K562 (cell line): ENCODE measurements at regions not wholly inside any gene's neighbourhood (a gene's known extent, or its start where the extent isn't known, plus 50 kb on each side); places are given as distances from the start of the nearest gene placed in this dataset.

ENCODE experiments used
- ATAC-seq: fragments of 200-7000 bp; cut with Tn5 transposase; 3 replicates; pipeline ENCODE4 v1.9.1; 2020; ENCODE audit warnings: moderate library complexity
- BruUV-seq: library from RNA; stranded (reverse); fragments of 400-500 nt; replicated peaks from 2 replicates; lab custom pipeline; 2021; lab: Mats Ljungman, UMichigan
- CTCF ChIA-PET: fragments of 300-600 bp; formaldehyde crosslinking; extraction: SDS; loops from one replicate; lab custom pipeline; 2021; ENCODE audit warnings: low intra/inter-chr PET ratio; lab: Yijun Ruan, JAX
- POLR2A ChIA-PET: fragments of 300-600, 350-650 bp; sonication (Branson Sonifier 250); formaldehyde crosslinking; extraction: SDS; loops from one replicate; lab custom pipeline; 2021; ENCODE audit warnings: antibody characterized with exemption, inconsistent platforms; lab: Yijun Ruan, JAX
- DNase-seq, 4 experiments: peaks; one replicate each; pipeline versions ENCODE4 v3.0.0 to v3.0.0-alpha.2; 2011 to 2018; ENCODE audit warnings: low spot score in 3 of 4, mixed read lengths in 3 of 4; ENCODE audit errors: extremely low read depth in 1 of 4
- FAIRE-seq: peaks from 2 replicates; lab custom pipeline; 2011; peaks lifted over from hg19 to GRCh38; lab: Jason Lieb, UNC
- H2AFZ ChIP-seq: 2 replicates; pipeline ENCODE4 v1.6.0; 2011; ENCODE audit warnings: low read depth, low read length, control low read depth, inconsistent platforms
- H3K27ac ChIP-seq: fragments of 200-600 bp; 3 replicates; pipeline ENCODE4 v1.8.0; 2011; ENCODE audit warnings: low read depth, mild to moderate bottlenecking, control low read depth, inconsistent platforms, low read length, moderate library complexity, mixed read lengths; ENCODE audit errors: extremely low read depth
- H3K27me3 ChIP-seq, 2 experiments: fragments of 300-600 bp in 1 of 2; 2 replicates in 1 of 2; 3 replicates in 1 of 2; pipeline versions ENCODE4 v1.6.0 to v1.8.0; 2011; ENCODE audit warnings: inconsistent platforms in 2 of 2, low read length in 2 of 2, mild to moderate bottlenecking in 1 of 2, mixed read lengths in 1 of 2, moderate library complexity in 1 of 2; ENCODE audit not compliant: control insufficient read depth in 2 of 2, insufficient read depth in 2 of 2
- H3K36me3 ChIP-seq: fragments of 300-600 bp; 3 replicates; pipeline ENCODE4 v1.8.0; 2011; ENCODE audit warnings: mild to moderate bottlenecking, low read length, inconsistent platforms; ENCODE audit not compliant: control insufficient read depth, insufficient read depth
- H3K4me1 ChIP-seq, 2 experiments: fragments of 200-600 bp in 1 of 2; replicated peaks in 1 of 2; 2 replicates in 1 of 2; 3 replicates in 1 of 2; pipeline versions ENCODE4 v1.5.1 to v1.8.0; 2011; ENCODE audit warnings: inconsistent platforms in 2 of 2, low read length in 2 of 2, mild to moderate bottlenecking in 1 of 2, mixed read lengths in 1 of 2, moderate library complexity in 1 of 2; ENCODE audit not compliant: control insufficient read depth in 2 of 2, insufficient read depth in 2 of 2
- H3K4me2 ChIP-seq: 2 replicates; pipeline ENCODE4 v1.6.1; 2011; ENCODE audit warnings: low read length, control low read depth, inconsistent platforms, mixed read lengths; ENCODE audit not compliant: insufficient read depth
- H3K4me3 ChIP-seq: fragments of 200-600 bp; sonication (generic), shearing (Covaris generic); 2 replicates; pipeline ENCODE4 v1.5.1; 2016; ENCODE audit warnings: control low read depth, inconsistent platforms
- H3K79me2 ChIP-seq: fragments of 200-600 bp; 3 replicates; pipeline ENCODE4 v1.8.0; 2011; ENCODE audit warnings: low read length, inconsistent platforms; ENCODE audit not compliant: control insufficient read depth, insufficient read depth
- H3K9ac ChIP-seq, 2 experiments: 2 replicates each; pipeline versions ENCODE4 v1.6.0 to v1.6.1; 2011; ENCODE audit warnings: low read depth in 2 of 2, low read length in 2 of 2, control low read depth in 1 of 2, inconsistent platforms in 1 of 2, mild to moderate bottlenecking in 1 of 2, mixed read lengths in 1 of 2; ENCODE audit not compliant: insufficient read depth in 1 of 2
- H3K9me1 ChIP-seq: one replicate; pipeline ENCODE4 v1.6.0; 2011; ENCODE audit warnings: inconsistent platforms, mild to moderate bottlenecking, low read length, moderate library complexity; ENCODE audit not compliant: control insufficient read depth, insufficient read depth
- H3K9me3 ChIP-seq: replicated peaks from 2 replicates; pipeline ENCODE4 v1.5.1; 2011; ENCODE audit warnings: low read depth, low read length, inconsistent platforms; ENCODE audit not compliant: control insufficient read depth, insufficient read depth
- H4K20me1 ChIP-seq: replicated peaks from 2 replicates; pipeline ENCODE4 v1.6.1; 2011; ENCODE audit warnings: low read length, inconsistent platforms, mixed read lengths; ENCODE audit not compliant: control insufficient read depth, insufficient read depth
- CBFB ChIP-seq: sonication (generic); formaldehyde crosslinking; IDR thresholded peaks from 2 replicates; pipeline ENCODE4 v1.4.0; 2020; ENCODE audit warnings: mild to moderate bottlenecking, missing genetic modification reagents
- CSDE1 ChIP-seq, 2 experiments: fragments of 450-650 bp; IDR thresholded peaks; 2 replicates each; pipeline ENCODE4 v1.6.1; 2016; ENCODE audit warnings: mild to moderate bottlenecking in 1 of 2
- CXXC5 ChIP-seq: fragments of 250-450 bp; sonication (Bioruptor Pico); IDR thresholded peaks from 2 replicates; pipeline ENCODE4 v1.8.0; 2022; ENCODE audit warnings: inconsistent platforms, mild to moderate bottlenecking, moderate library complexity
- GABPB1 ChIP-seq: sonication (generic); formaldehyde crosslinking; IDR thresholded peaks from 2 replicates; pipeline ENCODE4 v1.8.0; 2022; ENCODE audit warnings: mild to moderate bottlenecking, missing genetic modification reagents
- HSF4 ChIP-seq: fragments of 250-450 bp; sonication (Bioruptor Pico); IDR thresholded peaks from 2 replicates; pipeline ENCODE4 v2.1.2; 2022; ENCODE audit warnings: mild to moderate bottlenecking, moderate library complexity, borderline replicate concordance
- KLF1 ChIP-seq: fragments of 450-650 bp; IDR thresholded peaks from 2 replicates; pipeline ENCODE4 v1.6.1; 2016; ENCODE audit warnings: missing genetic modification characterization, missing compliant biosample characterization
- LCOR ChIP-seq: sonication (generic); formaldehyde crosslinking; IDR thresholded peaks from 2 replicates; pipeline ENCODE4 v1.8.0; 2022; ENCODE audit warnings: mild to moderate bottlenecking, missing genetic modification reagents
- MAFG ChIP-seq: fragments of 450-650 bp; conservative IDR thresholded peaks from 2 replicates; pipeline ENCODE4 v1.6.1; 2016; ENCODE audit warnings: missing genetic modification characterization, missing compliant biosample characterization
- MAFK ChIP-seq: IDR thresholded peaks from 2 replicates; pipeline ENCODE4 v1.6.1; 2011; ENCODE audit warnings: low read length, improper control_type of control experiment
- MTF1 ChIP-seq: fragments of 250-450 bp; sonication (Bioruptor Pico); IDR thresholded peaks from 2 replicates; pipeline ENCODE4 v1.9.0; 2021; ENCODE audit warnings: moderate library complexity, mild to moderate bottlenecking, inconsistent platforms, borderline replicate concordance
- PHF8 ChIP-seq: fragments of 200-600 bp; sonication (generic); IDR thresholded peaks from 2 replicates; pipeline ENCODE4 v1.6.1; 2012; ENCODE audit warnings: mixed run types, mild to moderate bottlenecking, inconsistent platforms, low read length, moderate library complexity, borderline replicate concordance
- RFX1 ChIP-seq: fragments of 450-650 bp; IDR thresholded peaks from 2 replicates; pipeline ENCODE4 v1.6.1; 2016; ENCODE audit warnings: mild to moderate bottlenecking, moderate library complexity
- ZFP36 ChIP-seq: fragments of 150-350 bp; IDR thresholded peaks from 2 replicates; pipeline ENCODE4 v1.6.1; 2018; ENCODE audit warnings: low read length, low read depth; ENCODE audit not compliant: partially characterized antibody
- ZZZ3 ChIP-seq: fragments of 450-650 bp; IDR thresholded peaks from 2 replicates; pipeline ENCODE4 v1.6.1; 2016; ENCODE audit warnings: antibody characterized with exemption, mild to moderate bottlenecking, moderate library complexity
- WGBS: fragments of 100-300 bp; shearing (Covaris generic); methylation state at CpG from one replicate; pipeline ENCODE4 v1.1.6; 2016; ENCODE audit warnings: low coverage, mixed read lengths; ENCODE audit not compliant: insufficient coverage; ENCODE audit errors: missing lambda C conversion rate; 5-methylcytosine and 5-hydroxymethylcytosine counted together
- in situ Hi-C: fragments of 300-500 bp; cut with MboI; formaldehyde crosslinking; loops from 4 replicates; pipeline ENCODE4 v1.15.0; 2018; ENCODE audit warnings: inconsistent platforms, mixed read lengths
- intact Hi-C: fragments of 100-400 bp; cut with micrococcal nuclease; formaldehyde crosslinking; loops from 2 replicates; pipeline ENCODE4 v1.14.2; 2022
- TF ChIP-seq, protein P1 (sequence below): fragments of 200-800 bp; sonication (Bioruptor generic); IDR thresholded peaks from 2 replicates; pipeline ENCODE4 v1.6.1; 2016; ENCODE audit warnings: missing genetic modification characterization, missing compliant biosample characterization
- TF ChIP-seq, protein P2 (sequence below): fragments of 450-650 bp; IDR thresholded peaks from 2 replicates; pipeline ENCODE4 v1.6.1; 2016; ENCODE audit warnings: missing biosample characterization, missing genetic modification characterization
- TF ChIP-seq, protein P3 (sequence below), 3 experiments: IDR thresholded peaks in 2 of 3; conservative IDR thresholded peaks in 1 of 3; 2 replicates each; pipeline ENCODE4 v1.5.1; 2011 to 2012; ENCODE audit warnings: low read length in 3 of 3, mild to moderate bottlenecking in 3 of 3, control low read depth in 2 of 3, improper control_type of control experiment in 1 of 3, inconsistent platforms in 1 of 3, low read depth in 1 of 3, mixed read lengths in 1 of 3, moderate library complexity in 1 of 3; ENCODE audit not compliant: insufficient read depth in 2 of 3

DNA sequence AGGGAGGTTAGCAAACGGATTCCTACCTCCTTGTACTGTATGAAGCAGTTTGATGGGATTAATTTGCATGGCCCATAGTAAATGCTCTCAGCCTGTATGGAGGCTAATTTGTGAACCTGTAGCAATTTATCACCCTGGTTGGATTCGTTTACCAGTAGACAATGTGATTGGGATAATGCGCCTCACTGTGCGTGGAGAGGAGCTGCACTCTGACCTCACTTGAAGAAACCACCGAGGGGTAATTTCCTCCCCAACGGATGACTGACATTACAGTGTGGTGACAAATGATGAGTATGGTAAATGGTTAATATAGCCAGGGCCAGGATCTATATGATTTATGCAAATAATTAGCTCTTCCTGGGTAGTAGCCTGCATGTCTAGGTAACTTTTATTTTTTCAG lies 479.1 kb upstream of the RBFOX1 start:
- CTCF ChIA-PET: no interaction called here
- no peak overlapping the region for H3K27ac ChIP-seq
- H4K20me1 ChIP-seq: no peaks in the 10 kb centered on the region
- TF ChIP-seq KLF1 (no peak), ZFP36 (no peak), CSDE1 (IDR thresholded peaks at IDR 0.05) (no peak), MAFK (no peak), ZZZ3 (no peak), CXXC5 (CRISPR knock-in tag) (no peak), PHF8 (no peak), CBFB (no peak), HSF4 (CRISPR knock-in tag) (no peak), MTF1 (CRISPR knock-in tag) (no peak), MAFG (tag) (no peak), GABPB1 (CRISPR knock-in tag) (no peak), LCOR (CRISPR knock-in tag) (no peak), RFX1 (no peak)
- TF ChIP-seq, protein P1, sequence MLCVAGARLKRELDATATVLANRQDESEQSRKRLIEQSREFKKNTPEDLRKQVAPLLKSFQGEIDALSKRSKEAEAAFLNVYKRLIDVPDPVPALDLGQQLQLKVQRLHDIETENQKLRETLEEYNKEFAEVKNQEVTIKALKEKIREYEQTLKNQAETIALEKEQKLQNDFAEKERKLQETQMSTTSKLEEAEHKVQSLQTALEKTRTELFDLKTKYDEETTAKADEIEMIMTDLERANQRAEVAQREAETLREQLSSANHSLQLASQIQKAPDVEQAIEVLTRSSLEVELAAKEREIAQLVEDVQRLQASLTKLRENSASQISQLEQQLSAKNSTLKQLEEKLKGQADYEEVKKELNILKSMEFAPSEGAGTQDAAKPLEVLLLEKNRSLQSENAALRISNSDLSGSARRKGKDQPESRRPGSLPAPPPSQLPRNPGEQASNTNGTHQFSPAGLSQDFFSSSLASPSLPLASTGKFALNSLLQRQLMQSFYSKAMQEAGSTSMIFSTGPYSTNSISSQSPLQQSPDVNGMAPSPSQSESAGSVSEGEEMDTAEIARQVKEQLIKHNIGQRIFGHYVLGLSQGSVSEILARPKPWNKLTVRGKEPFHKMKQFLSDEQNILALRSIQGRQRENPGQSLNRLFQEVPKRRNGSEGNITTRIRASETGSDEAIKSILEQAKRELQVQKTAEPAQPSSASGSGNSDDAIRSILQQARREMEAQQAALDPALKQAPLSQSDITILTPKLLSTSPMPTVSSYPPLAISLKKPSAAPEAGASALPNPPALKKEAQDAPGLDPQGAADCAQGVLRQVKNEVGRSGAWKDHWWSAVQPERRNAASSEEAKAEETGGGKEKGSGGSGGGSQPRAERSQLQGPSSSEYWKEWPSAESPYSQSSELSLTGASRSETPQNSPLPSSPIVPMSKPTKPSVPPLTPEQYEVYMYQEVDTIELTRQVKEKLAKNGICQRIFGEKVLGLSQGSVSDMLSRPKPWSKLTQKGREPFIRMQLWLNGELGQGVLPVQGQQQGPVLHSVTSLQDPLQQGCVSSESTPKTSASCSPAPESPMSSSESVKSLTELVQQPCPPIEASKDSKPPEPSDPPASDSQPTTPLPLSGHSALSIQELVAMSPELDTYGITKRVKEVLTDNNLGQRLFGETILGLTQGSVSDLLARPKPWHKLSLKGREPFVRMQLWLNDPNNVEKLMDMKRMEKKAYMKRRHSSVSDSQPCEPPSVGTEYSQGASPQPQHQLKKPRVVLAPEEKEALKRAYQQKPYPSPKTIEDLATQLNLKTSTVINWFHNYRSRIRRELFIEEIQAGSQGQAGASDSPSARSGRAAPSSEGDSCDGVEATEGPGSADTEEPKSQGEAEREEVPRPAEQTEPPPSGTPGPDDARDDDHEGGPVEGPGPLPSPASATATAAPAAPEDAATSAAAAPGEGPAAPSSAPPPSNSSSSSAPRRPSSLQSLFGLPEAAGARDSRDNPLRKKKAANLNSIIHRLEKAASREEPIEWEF (CRISPR knock-in tag): no peak
- TF ChIP-seq, protein P2, sequence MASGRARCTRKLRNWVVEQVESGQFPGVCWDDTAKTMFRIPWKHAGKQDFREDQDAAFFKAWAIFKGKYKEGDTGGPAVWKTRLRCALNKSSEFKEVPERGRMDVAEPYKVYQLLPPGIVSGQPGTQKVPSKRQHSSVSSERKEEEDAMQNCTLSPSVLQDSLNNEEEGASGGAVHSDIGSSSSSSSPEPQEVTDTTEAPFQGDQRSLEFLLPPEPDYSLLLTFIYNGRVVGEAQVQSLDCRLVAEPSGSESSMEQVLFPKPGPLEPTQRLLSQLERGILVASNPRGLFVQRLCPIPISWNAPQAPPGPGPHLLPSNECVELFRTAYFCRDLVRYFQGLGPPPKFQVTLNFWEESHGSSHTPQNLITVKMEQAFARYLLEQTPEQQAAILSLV (tag): no peak
- TF ChIP-seq, protein P3, sequence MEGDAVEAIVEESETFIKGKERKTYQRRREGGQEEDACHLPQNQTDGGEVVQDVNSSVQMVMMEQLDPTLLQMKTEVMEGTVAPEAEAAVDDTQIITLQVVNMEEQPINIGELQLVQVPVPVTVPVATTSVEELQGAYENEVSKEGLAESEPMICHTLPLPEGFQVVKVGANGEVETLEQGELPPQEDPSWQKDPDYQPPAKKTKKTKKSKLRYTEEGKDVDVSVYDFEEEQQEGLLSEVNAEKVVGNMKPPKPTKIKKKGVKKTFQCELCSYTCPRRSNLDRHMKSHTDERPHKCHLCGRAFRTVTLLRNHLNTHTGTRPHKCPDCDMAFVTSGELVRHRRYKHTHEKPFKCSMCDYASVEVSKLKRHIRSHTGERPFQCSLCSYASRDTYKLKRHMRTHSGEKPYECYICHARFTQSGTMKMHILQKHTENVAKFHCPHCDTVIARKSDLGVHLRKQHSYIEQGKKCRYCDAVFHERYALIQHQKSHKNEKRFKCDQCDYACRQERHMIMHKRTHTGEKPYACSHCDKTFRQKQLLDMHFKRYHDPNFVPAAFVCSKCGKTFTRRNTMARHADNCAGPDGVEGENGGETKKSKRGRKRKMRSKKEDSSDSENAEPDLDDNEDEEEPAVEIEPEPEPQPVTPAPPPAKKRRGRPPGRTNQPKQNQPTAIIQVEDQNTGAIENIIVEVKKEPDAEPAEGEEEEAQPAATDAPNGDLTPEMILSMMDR (IDR thresholded peaks at IDR 0.05 in 2 of 3, conservative IDR thresholded peaks at IDR 0.05 in 1 of 3; ENCODE audit: insufficient read depth in 2 of 3, low read depth in 1 of 3, low read length in 3 of 3): no peak
- TF ChIP-seq, all 486 proteins: peak for 0
- Histone ChIP-seq H3K4me2 (no peak overlapping the region), H3K9ac (no peak overlapping the region), H3K79me2 (no peaks in the 10 kb centered on the region), H3K4me1 (no peaks in the 10 kb centered on the region), H3K27me3 (no peaks in the 10 kb centered on the region), H3K9me1 (no peaks in the 10 kb centered on the region), H2AFZ (no peak overlapping the region), H3K36me3 (no peaks in the 10 kb centered on the region), H3K9me3 (no peaks in the 10 kb centered on the region), H3K4me3 (no peak overlapping the region)
- no peak for ATAC-seq
- in situ Hi-C loops: no loop called here
- no peak for FAIRE-seq
- intact Hi-C loops: no loop called here
- DNase-seq: no peak
- POLR2A ChIA-PET: no interaction called here
- 2% methylated on average over 6 of the region's 6 CpGs for WGBS
- BruUV-seq: no TSS peak
